ENCODE measurements at regions not wholly inside any gene's neighbourhood (a gene's known extent, or its start where the extent isn't known, plus 50 kb on each side); places are given as distances from the start of the nearest gene placed in this dataset.

DNA sequence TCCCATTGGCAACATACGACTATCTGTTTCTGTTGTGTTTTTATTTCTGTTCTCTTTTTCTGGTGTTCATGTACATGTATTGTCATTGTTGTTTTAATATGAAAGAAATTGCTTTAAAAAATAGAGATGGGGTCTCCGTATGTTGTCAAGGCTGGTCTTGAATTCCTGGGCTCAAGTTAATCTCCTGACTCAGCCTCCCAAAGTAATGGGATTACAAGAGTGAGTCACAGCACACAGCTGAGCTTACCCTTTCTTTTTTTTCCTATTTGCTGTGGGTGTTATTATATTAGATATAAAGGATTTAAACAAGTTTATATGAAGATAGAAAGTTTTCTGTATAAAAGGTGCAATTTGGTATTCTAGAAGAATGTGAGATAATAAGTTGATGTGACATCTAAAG lies 554.6 kb downstream of the DSC3 start:
- no peak for TF ChIP-seq CTCF (conservative IDR thresholded peaks at IDR 0.05; ENCODE audit: low read depth, low read length)

DNA sequence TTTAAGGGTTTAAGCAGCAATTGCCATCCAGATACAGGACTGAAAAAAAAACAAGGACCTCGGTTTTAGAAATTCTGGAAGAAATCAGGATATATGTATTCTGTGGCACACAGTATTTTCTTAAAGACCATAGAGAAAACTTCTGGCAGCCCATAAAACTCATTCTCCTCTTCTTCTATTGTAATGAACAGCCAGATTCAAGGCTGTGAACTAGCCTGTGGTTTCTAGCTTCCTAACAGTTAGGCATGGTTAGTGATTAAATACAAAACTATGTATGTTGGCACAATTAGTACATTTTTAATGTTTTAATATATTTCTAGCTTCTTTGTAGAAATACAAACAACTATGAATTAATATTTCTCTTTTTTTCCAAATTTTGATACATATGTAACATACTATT lies 555.7 kb downstream of the DSC3 start:
- Histone ChIP-seq H4K20me1 (ENCODE audit: insufficient read depth) (no peaks in the 10 kb centered on the region), H3K79me2 (ENCODE audit: insufficient read depth, low read depth) (no peaks in the 10 kb centered on the region), H3K27ac (no peak overlapping the region), H3K27me3 (ENCODE audit: insufficient read depth, low read depth) (no peaks in the 10 kb centered on the region), H2AFZ (ENCODE audit: low read depth) (no peak overlapping the region), H3K4me1 (ENCODE audit: low read depth, poor library complexity, severe bottlenecking) (no peaks in the 10 kb centered on the region), H3K4me2 (no peak overlapping the region), H3K36me3 (ENCODE audit: insufficient read depth) (no peaks in the 10 kb centered on the region), H3K4me3 (IDR thresholded peaks at IDR 0.05; ENCODE audit: insufficient read depth, low read depth, low read length) (no peak overlapping the region), H3K9ac (no peak overlapping the region)
- TF ChIP-seq CTCF (conservative IDR thresholded peaks at IDR 0.05; ENCODE audit: low read depth, low read length), result no peak

More for the DNA sequence above, 554.6 kb downstream of the DSC3 start:
- Histone ChIP-seq H3K9ac (no peak overlapping the region), H3K4me1 (ENCODE audit: low read depth, poor library complexity, severe bottlenecking) (no peaks in the 10 kb centered on the region), H3K4me3 (IDR thresholded peaks at IDR 0.05; ENCODE audit: insufficient read depth, low read depth, low read length) (no peak overlapping the region), H2AFZ (ENCODE audit: low read depth) (no peak overlapping the region), H3K36me3 (ENCODE audit: insufficient read depth) (no peaks in the 10 kb centered on the region), H3K27ac (no peak overlapping the region), H4K20me1 (ENCODE audit: insufficient read depth) (no peaks in the 10 kb centered on the region), H3K79me2 (ENCODE audit: insufficient read depth, low read depth) (no peaks in the 10 kb centered on the region), H3K27me3 (ENCODE audit: insufficient read depth, low read depth) (no peaks in the 10 kb centered on the region), H3K4me2 (no peak overlapping the region)

DNA sequence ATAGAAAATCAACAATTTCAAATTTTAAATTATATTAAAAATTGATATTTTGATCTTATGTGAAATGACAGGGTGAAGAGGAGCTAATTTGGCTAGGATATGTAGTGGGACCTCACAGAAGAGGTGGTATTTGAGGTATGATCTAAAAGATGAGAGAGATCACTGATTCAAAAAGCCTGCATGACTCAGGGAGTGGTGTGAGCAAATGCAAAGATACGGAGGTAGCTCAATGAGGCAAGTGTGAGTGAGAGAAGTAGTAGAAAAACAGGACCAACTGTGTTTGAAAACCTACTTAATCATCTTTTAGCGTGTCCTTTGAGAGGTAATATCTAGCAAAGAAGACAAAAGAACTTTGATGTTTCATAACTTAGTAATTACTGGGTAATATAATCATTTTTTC lies 557.5 kb downstream of the DSC3 start:
- Histone ChIP-seq H3K79me2 (ENCODE audit: insufficient read depth, low read depth) (no peaks in the 10 kb centered on the region), H3K27ac (no peak overlapping the region), H3K4me3 (IDR thresholded peaks at IDR 0.05; ENCODE audit: insufficient read depth, low read depth, low read length) (no peak overlapping the region), H3K4me1 (ENCODE audit: low read depth, poor library complexity, severe bottlenecking) (no peaks in the 10 kb centered on the region), H3K4me2 (no peak overlapping the region), H3K36me3 (ENCODE audit: insufficient read depth) (no peaks in the 10 kb centered on the region), H4K20me1 (ENCODE audit: insufficient read depth) (no peaks in the 10 kb centered on the region), H2AFZ (ENCODE audit: low read depth) (no peak overlapping the region), H3K9ac (no peak overlapping the region), H3K27me3 (ENCODE audit: insufficient read depth, low read depth) (no peaks in the 10 kb centered on the region)
- no peak for TF ChIP-seq CTCF (conservative IDR thresholded peaks at IDR 0.05; ENCODE audit: low read depth, low read length)

- Histone ChIP-seq H3K36me3 (ENCODE audit: insufficient read depth) (no peaks in the 10 kb centered on the region), H3K27ac (no peak overlapping the region), H3K4me2 (no peak overlapping the region), H3K9ac (no peak overlapping the region), H2AFZ (ENCODE audit: low read depth) (no peak overlapping the region), H3K79me2 (ENCODE audit: insufficient read depth, low read depth) (no peaks in the 10 kb centered on the region), H4K20me1 (ENCODE audit: insufficient read depth) (no peaks in the 10 kb centered on the region), H3K27me3 (ENCODE audit: insufficient read depth, low read depth) (no peaks in the 10 kb centered on the region), H3K4me1 (ENCODE audit: low read depth, poor library complexity, severe bottlenecking) (no peaks in the 10 kb centered on the region), H3K4me3 (IDR thresholded peaks at IDR 0.05; ENCODE audit: insufficient read depth, low read depth, low read length) (no peak overlapping the region)
- TF ChIP-seq CTCF (conservative IDR thresholded peaks at IDR 0.05; ENCODE audit: low read depth, low read length), result no peak
These were observed 560.7 kb downstream of the DSC3 start for GRCh38 chr18:30481871-30482270.

- Histone ChIP-seq H3K4me1 (ENCODE audit: low read depth, poor library complexity, severe bottlenecking) (no peaks in the 10 kb centered on the region), H3K4me2 (no peak overlapping the region), H3K27me3 (ENCODE audit: insufficient read depth, low read depth) (no peaks in the 10 kb centered on the region), H3K27ac (no peak overlapping the region), H3K36me3 (ENCODE audit: insufficient read depth) (no peaks in the 10 kb centered on the region), H2AFZ (ENCODE audit: low read depth) (no peak overlapping the region), H4K20me1 (ENCODE audit: insufficient read depth) (no peaks in the 10 kb centered on the region), H3K9ac (no peak overlapping the region), H3K4me3 (IDR thresholded peaks at IDR 0.05; ENCODE audit: insufficient read depth, low read depth, low read length) (no peak overlapping the region), H3K79me2 (ENCODE audit: insufficient read depth, low read depth) (no peaks in the 10 kb centered on the region)
- no peak for TF ChIP-seq CTCF (conservative IDR thresholded peaks at IDR 0.05; ENCODE audit: low read depth, low read length)
These were observed 573.5 kb downstream of the DSC3 start for GRCh38 chr18:30469091-30469490.
